GM23248 (cell line): ENCODE measurements at regions not wholly inside any gene's neighbourhood (a gene's known extent, or its start where the extent isn't known, plus 50 kb on each side); places are given as distances from the start of the nearest gene placed in this dataset.

Source experiments
- DNase-seq: peaks from one replicate; pipeline ENCODE4 v3.0.0-alpha.2; 2015
- H2AFZ ChIP-seq: fragments of 200-600 bp; sonication (generic); 2 replicates; pipeline ENCODE4 v1.6.1; 2016; ENCODE audit warnings: antibody characterized with exemption
- H3F3A ChIP-seq: fragments of 200-600 bp; sonication (generic); 2 replicates; pipeline ENCODE4 v1.6.1; 2016; ENCODE audit warnings: mild to moderate bottlenecking, antibody characterized with exemption, mixed run types; ENCODE audit not compliant: insufficient read depth
- H3K27ac ChIP-seq: fragments of 200-600 bp; sonication (generic); 2 replicates; pipeline ENCODE4 v1.5.1; 2016; ENCODE audit warnings: mild to moderate bottlenecking
- H3K27me3 ChIP-seq: fragments of 200-600 bp; sonication (generic); replicated peaks from 2 replicates; pipeline ENCODE4 v1.6.1; 2016; ENCODE audit warnings: mild to moderate bottlenecking; ENCODE audit not compliant: insufficient read depth
- H3K36me3 ChIP-seq: fragments of 200-600 bp; sonication (generic); 2 replicates; pipeline ENCODE4 v1.6.1; 2016; ENCODE audit warnings: low read depth, mild to moderate bottlenecking
- H3K4me1 ChIP-seq: fragments of 200-600 bp; sonication (generic); 2 replicates; pipeline ENCODE4 v1.6.1; 2016; ENCODE audit warnings: mild to moderate bottlenecking; ENCODE audit not compliant: insufficient read depth
- H3K4me2 ChIP-seq: fragments of 200-600 bp; sonication (generic); one replicate; pipeline ENCODE4 v1.6.1; 2016; ENCODE audit warnings: mild to moderate bottlenecking; ENCODE audit not compliant: unreplicated experiment
- H3K4me3 ChIP-seq: fragments of 200-600 bp; sonication (generic); 2 replicates; pipeline ENCODE4 v1.5.1; 2016; ENCODE audit warnings: mild to moderate bottlenecking
- H3K79me2 ChIP-seq: fragments of 200-600 bp; sonication (generic); 2 replicates; pipeline ENCODE4 v1.6.1; 2016; ENCODE audit warnings: mild to moderate bottlenecking; ENCODE audit not compliant: insufficient read depth
- H3K9ac ChIP-seq: fragments of 200-600 bp; sonication (generic); 2 replicates; pipeline ENCODE4 v1.6.1; 2016; ENCODE audit warnings: mild to moderate bottlenecking
- H3K9me2 ChIP-seq: fragments of 200-600 bp; sonication (generic); 2 replicates; pipeline ENCODE4 v1.6.1; 2016; ENCODE audit warnings: mixed run types, mild to moderate bottlenecking, moderate library complexity; ENCODE audit not compliant: insufficient read depth
- H3K9me3 ChIP-seq: fragments of 200-600 bp; sonication (generic); one replicate; pipeline ENCODE4 v1.6.1; 2017; ENCODE audit warnings: low read depth
- H4K20me1 ChIP-seq: fragments of 200-600 bp; sonication (generic); 2 replicates; pipeline ENCODE4 v1.6.0; 2016; ENCODE audit not compliant: insufficient read depth
- EZH2 ChIP-seq: fragments of 200-600 bp; sonication (generic); IDR thresholded peaks from 2 replicates; pipeline ENCODE4 v1.6.1; 2018; ENCODE audit warnings: antibody characterized with exemption, mild to moderate bottlenecking; ENCODE audit not compliant: insufficient read depth, poor library complexity, severe bottlenecking
- EZH2phosphoT487 ChIP-seq: fragments of 200-600 bp; sonication (generic); IDR thresholded peaks from 2 replicates; pipeline ENCODE4 v1.6.1; 2018; ENCODE audit warnings: antibody characterized with exemption, moderate library complexity, mild to moderate bottlenecking, low read depth; ENCODE audit not compliant: insufficient read depth
- WGBS, 2 experiments: methylation state at CpG; one replicate each; pipeline ENCODE4 v1.1.6; 2015 to 2017; ENCODE audit warnings: low lambda C conversion rate in 2 of 2, low coverage in 1 of 2; ENCODE audit errors: missing lambda C conversion rate in 2 of 2; 5-methylcytosine and 5-hydroxymethylcytosine counted together
- in situ Hi-C: fragments of 300-500 bp; cut with MboI; formaldehyde crosslinking; loops from 2 replicates; pipeline ENCODE4 v1.15.0; 2020

GRCh38 chr13:93172109-93172508 is 54.5 kb upstream of the GPC6 start:
- TF ChIP-seq EZH2 (no peak), EZH2phosphoT487 (no peak)
- no peaks in the 10 kb centered on the region for H4K20me1 ChIP-seq
- H2AFZ ChIP-seq: no peak overlapping the region
- no peak overlapping the region for H3K4me2 ChIP-seq
- no peaks in the 10 kb centered on the region for H3K9me2 ChIP-seq
- no peaks in the 10 kb centered on the region for H3K36me3 ChIP-seq
- H3K27me3 ChIP-seq: no peaks in the 10 kb centered on the region
- 33 to 68% methylated on average over 1 of the region's 1 CpG for WGBS, 2 experiments
- H3K9ac ChIP-seq: no peak overlapping the region
- DNase-seq: no peak
- H3K9me3 ChIP-seq: no peaks in the 10 kb centered on the region
- peaks cover 15% of the 10 kb centered on the region for H3K4me1 ChIP-seq
- H3F3A ChIP-seq: peaks cover 9% of the 10 kb centered on the region; the same call in 1 of the 2 replicates
- H3K27ac ChIP-seq: no peak overlapping the region
- in situ Hi-C loops: no loop called here
- H3K4me3 ChIP-seq: no peak overlapping the region
- H3K79me2 ChIP-seq: no peaks in the 10 kb centered on the region

DNA sequence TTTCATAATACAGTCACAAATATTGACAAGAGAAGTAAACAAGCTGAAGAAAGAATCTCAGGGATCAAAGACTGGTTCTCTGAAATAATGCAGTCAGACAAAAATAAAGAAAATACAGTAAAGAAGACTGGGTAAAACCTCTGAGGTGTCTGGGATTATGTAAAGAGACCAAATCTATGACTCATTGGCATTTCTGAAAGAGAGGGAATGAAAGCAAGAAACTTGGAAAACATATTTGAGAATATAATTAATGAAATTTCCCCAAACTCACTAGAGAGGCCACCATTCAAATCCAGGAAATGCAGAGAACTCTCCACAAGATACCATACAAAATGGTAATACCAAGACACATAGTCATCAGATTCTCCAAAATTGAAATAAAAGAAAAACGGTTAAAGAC is 53.0 kb upstream of the GPC6 start:
- no peak overlapping the region for H3K9ac ChIP-seq
- peaks cover 15% of the 10 kb centered on the region for H3K4me1 ChIP-seq
- in situ Hi-C loops: no loop called here
- no peak overlapping the region; the same call in 1 of the 2 replicates for H2AFZ ChIP-seq
- H3K9me2 ChIP-seq: no peaks in the 10 kb centered on the region
- no peaks in the 10 kb centered on the region for H3K36me3 ChIP-seq
- no peaks in the 10 kb centered on the region for H3K9me3 ChIP-seq
- no peaks in the 10 kb centered on the region for H4K20me1 ChIP-seq
- 14 to 44% methylated on average over 1 of the region's 1 CpG for WGBS, 2 experiments
- no peaks in the 10 kb centered on the region for H3K79me2 ChIP-seq
- no peak overlapping the region for H3K27ac ChIP-seq
- no peak overlapping the region for H3K4me3 ChIP-seq
- DNase-seq: peak; percentile 37
- TF ChIP-seq EZH2 (no peak), EZH2phosphoT487 (no peak)
- H3K4me2 ChIP-seq: no peak overlapping the region
- peaks cover 9% of the 10 kb centered on the region; the same call in 1 of the 2 replicates for H3F3A ChIP-seq
- H3K27me3 ChIP-seq: no peaks in the 10 kb centered on the region

DNA sequence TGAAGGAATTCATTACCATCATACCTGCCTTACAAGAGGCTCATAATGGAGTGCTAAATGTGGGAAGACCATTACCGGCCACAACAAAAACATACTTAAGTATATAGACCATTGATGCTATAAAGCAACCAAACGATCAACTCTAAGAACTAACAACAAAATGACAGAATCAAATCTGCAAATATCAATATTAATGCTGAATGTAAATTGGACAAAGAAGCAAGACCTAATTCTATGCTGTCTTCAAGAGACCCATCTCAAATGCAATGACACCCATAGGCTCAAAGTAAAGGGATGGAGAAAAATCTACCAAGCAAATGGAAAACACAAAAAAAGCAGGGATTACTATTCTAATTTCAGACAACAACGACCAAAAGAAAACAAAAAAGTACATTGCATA is 52.3 kb upstream of the GPC6 start:
- H3K36me3 ChIP-seq: no peaks in the 10 kb centered on the region
- H3K4me2 ChIP-seq: no peak overlapping the region
- H3K4me1 ChIP-seq: peaks cover 15% of the 10 kb centered on the region
- no peaks in the 10 kb centered on the region for H4K20me1 ChIP-seq
- DNase-seq: no peak
- no peak overlapping the region for H3K9ac ChIP-seq
- H3K4me3 ChIP-seq: no peak overlapping the region
- H3K79me2 ChIP-seq: no peaks in the 10 kb centered on the region
- in situ Hi-C loops: no loop called here
- no peaks in the 10 kb centered on the region for H3K27me3 ChIP-seq
- TF ChIP-seq EZH2 (no peak), EZH2phosphoT487 (no peak)
- H3K9me3 ChIP-seq: no peaks in the 10 kb centered on the region
- H3K9me2 ChIP-seq: no peaks in the 10 kb centered on the region
- peaks cover 9% of the 10 kb centered on the region; the same call in 1 of the 2 replicates for H3F3A ChIP-seq
- 54 to 56% methylated on average over 3 of the region's 3 CpGs for WGBS, 2 experiments
- H3K27ac ChIP-seq: no peak overlapping the region
- H2AFZ ChIP-seq: no peak overlapping the region
